ENCODE measurements at regions not wholly inside any gene's neighbourhood (a gene's known extent, or its start where the extent isn't known, plus 50 kb on each side); places are given as distances from the start of the nearest gene placed in this dataset.

DNA sequence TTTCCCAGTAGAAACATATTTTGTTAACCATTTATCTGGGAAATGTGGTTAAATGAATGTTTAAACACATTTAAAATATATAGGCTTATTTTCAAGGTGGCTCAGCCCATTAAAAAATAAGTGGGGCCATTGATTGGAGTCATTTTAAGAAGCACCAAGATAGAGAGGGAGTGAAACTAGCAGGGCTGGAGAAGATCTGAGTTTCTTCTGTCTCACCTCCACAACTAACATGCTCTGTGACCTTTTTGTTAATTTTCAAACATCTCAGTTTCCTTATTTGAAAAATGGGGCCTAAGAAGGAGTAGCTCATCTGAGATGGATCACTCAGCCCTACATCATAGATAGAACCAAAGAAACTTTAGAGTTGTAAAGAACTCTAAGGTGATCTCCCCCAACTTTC lies 254.8 kb downstream of the KCNS3 start:
- TF ChIP-seq, protein P1, sequence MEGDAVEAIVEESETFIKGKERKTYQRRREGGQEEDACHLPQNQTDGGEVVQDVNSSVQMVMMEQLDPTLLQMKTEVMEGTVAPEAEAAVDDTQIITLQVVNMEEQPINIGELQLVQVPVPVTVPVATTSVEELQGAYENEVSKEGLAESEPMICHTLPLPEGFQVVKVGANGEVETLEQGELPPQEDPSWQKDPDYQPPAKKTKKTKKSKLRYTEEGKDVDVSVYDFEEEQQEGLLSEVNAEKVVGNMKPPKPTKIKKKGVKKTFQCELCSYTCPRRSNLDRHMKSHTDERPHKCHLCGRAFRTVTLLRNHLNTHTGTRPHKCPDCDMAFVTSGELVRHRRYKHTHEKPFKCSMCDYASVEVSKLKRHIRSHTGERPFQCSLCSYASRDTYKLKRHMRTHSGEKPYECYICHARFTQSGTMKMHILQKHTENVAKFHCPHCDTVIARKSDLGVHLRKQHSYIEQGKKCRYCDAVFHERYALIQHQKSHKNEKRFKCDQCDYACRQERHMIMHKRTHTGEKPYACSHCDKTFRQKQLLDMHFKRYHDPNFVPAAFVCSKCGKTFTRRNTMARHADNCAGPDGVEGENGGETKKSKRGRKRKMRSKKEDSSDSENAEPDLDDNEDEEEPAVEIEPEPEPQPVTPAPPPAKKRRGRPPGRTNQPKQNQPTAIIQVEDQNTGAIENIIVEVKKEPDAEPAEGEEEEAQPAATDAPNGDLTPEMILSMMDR (IDR thresholded peaks at IDR 0.05): no peak
- ATAC-seq (ENCODE audit: low FRiP score) (no peak), DNase-seq (ENCODE audit: low spot score) (no peak)

DNA sequence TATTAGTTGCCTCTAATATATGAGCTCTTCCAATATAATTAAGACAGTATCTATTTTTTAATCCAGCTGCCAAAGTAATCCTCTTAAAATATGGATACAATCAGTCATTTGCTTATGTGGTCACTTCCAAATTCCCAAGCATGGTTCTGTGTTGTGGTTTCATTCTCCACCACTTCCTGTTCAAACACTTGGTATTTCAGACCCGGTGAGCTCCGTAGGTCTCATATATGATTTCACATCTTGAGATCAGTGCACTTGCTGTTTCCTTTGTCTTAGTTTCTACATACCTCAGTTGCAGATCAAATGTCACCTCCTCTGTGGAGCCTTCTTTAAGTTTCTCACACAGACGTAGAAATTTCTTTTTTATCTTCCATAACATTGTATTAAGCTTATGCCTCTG lies 254.2 kb downstream of the KCNS3 start:
- TF ChIP-seq, protein P1 (IDR thresholded peaks at IDR 0.05): no peak
- ATAC-seq (ENCODE audit: low FRiP score) (no peak), DNase-seq (ENCODE audit: low spot score) (no peak)

- DNase-seq (ENCODE audit: low spot score) (no peak), ATAC-seq (ENCODE audit: low FRiP score) (no peak)
- TF ChIP-seq, protein P1 (IDR thresholded peaks at IDR 0.05): no peak
Observed at GRCh38 chr2:18131761-18132160, 253.3 kb downstream of the KCNS3 start.

GRCh38 chr2:18129348-18129747 lies 250.9 kb downstream of the KCNS3 start:
- ATAC-seq (ENCODE audit: low FRiP score) (no peak), DNase-seq (ENCODE audit: low spot score) (no peak)
- TF ChIP-seq, protein P1 (IDR thresholded peaks at IDR 0.05): no peak

DNA sequence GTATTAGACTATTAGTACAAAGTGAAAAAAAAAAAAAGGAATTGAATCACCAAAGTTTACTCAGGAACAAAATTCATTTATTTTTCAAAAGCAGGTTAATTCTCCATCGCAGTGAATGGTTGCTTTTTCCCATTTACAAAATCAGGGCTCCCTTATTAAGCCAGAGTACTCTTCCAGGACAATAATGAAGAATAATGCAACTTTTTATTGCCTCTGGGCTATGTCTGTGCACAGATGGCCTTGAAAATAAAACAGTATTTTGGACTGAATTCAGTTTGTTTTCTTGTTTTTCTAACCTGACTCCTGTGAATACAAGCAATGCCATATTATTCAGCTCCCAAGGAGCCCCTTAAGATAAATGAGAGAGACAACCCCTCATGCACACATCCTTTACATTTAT lies 246.8 kb downstream of the KCNS3 start:
- TF ChIP-seq, protein P1 (IDR thresholded peaks at IDR 0.05): no peak
- DNase-seq (ENCODE audit: low spot score) (no peak), ATAC-seq (ENCODE audit: low FRiP score) (no peak)

GRCh38 chr2:18124116-18124835 lies 245.8 kb downstream of the KCNS3 start:
- TF ChIP-seq, protein P1 (IDR thresholded peaks at IDR 0.05): no peak
- no peak for DNase-seq (ENCODE audit: low spot score)

GRCh38 chr2:18123577-18123976 lies 245.1 kb downstream of the KCNS3 start:
- TF ChIP-seq, protein P1 (IDR thresholded peaks at IDR 0.05): no peak
- no peak for DNase-seq (ENCODE audit: low spot score)
- ATAC-seq (ENCODE audit: low FRiP score): no peak

More at GRCh38 chr2:18124116-18124835, 245.8 kb downstream of the KCNS3 start:
- ATAC-seq (ENCODE audit: low FRiP score): no peak
